Endometrium (tissue), 2 donors: ENCODE measurements at regions not wholly inside any gene's neighbourhood (a gene's known extent, or its start where the extent isn't known, plus 50 kb on each side); places are given as distances from the start of the nearest gene placed in this dataset.

Experiments used
- FAIRE-seq: peaks from 2 replicates; lab custom pipeline; 2012; peaks lifted over from hg19 to GRCh38; lab: Jason Lieb, UNC
- donor health status: control.
- donor health status: control.

DNA sequence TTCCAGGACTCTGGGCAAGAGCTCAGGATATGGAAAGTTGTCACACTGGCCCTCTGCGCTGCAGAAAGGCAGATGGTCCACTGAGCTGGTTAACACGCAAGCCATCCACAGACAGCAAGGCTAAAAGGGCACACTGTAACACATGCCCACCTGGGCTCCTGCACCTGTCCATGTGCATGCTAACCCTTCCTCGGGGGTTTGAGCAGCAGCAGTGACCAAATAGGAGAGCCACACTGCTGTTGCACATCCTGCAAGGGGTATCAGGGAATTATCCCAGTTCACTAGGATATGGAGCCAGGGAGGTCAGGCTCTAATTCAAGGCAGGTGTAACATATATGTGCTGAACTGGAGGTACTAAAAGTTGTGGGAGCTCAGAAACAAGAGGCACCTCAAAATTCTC is 471.0 kb upstream of the CDH5 start:
- FAIRE-seq = no peak

DNA sequence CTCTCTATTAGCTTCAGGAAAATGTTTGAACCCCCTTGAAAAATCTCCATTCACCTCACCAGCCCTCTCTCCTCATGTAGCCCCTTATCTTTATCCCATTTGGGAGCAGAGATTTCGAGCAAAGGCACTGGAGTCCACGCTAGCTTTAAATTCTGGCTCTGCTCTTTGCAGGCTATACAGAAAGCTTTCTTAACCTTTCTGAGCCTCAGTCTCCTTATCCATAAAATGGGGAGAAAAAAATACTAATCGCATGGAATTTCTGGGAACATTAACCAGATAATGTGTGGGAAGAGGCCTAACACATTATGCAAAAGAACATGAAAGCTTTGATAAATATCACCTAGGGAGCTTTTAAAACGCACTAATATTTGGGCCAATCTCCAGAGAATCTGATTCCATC is 476.3 kb upstream of the CDH5 start:
- no peak for FAIRE-seq

DNA sequence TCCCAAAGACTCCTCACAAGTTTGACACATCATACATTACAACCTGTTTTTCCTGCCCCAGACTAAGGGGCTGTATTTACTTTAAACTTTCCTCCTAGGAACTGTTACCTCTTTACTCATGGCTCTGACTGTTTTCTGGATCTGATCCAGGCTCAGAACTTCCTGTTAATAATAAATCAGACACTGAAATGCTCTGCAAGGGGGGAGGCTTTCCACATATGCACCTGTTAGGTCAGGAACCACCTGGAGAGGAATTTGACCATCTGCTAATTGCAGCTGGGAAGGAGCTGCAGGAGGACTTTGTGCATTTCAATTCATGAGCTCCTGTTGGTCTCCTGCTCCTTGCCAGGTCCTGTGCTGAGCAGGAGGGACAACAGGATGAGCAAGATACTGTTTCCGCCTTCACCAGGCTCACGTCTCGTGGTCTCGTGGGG is 476.9 kb upstream of the CDH5 start:
- no peak for FAIRE-seq

DNA sequence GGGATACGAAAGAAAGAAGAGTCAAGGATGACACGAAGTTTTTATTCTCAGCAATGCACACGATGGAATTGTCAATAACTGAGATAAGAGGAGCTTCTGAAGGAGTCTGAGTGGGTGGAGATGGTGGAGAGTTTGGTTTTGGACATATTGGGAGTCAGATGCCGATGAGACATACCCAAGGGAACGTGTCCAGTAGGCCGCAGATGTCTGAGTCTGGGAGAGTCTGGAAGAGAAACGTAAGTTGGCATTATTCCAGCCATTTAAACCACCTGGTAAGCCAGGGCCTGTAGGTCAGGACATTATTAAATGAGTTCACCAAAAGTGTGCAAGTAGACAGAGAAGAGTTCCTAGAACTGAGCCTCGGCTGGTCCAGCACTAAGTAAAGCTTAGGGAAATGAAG is 478.3 kb upstream of the CDH5 start:
- FAIRE-seq = no peak

DNA sequence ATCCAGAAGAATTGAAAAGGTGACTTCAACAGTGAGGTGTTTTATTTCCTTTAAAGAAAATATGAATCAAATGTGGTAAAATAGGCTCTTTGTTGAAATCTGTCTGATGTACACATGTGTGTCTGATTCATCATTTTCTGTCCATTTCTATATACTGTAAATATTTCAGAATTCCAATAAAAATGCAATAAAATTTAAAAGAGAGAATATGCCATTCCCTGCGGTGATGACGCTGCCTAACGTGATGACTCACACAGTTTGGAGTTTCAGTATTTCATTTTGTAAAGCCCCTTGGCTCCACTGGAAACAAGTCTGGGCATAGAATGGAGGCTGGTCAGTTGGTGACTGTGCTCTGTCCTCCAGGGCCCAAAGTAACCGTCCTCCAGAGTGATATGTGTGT is 482.5 kb upstream of the CDH5 start:
- no peak for FAIRE-seq

DNA sequence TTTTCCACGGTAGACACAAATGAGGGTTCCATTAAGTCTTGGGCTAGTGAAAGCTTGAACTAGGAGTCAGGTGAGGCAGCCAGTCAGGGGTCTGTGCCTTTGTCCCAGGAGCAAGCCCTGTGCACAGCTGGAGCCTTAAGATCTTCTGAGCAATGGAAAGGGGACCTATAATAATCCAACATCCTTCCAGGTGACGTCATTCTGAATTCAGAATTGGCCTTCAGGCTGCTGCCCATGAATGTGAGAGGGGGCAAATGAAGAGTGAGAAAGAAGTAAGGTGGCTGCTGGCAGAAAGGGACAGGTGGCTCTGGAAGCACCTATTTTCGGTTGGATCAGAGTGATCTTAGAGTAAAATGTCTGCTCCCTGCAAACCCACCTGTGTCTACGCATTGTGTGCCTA is 488.1 kb upstream of the CDH5 start:
- FAIRE-seq = no peak

DNA sequence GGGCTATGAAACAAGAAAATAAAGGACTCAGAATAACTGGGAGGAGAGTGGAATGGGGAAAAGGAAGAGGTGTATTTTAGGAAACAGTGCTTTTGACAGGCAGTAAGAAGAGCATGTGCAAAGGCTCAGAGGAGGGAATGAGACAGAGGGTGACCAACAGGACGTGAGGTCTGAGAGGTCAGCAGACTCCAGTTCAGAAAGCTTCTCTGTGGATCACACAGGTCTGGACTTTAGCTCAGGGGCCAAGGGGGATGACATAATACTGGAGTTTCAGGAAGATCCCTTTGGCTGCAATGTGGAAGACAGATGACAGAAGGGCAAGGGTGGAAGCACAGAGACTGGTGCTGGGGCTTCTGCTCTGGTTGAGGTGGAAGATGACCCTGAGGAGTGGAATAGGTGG is 489.9 kb upstream of the CDH5 start:
- FAIRE-seq = no peak

DNA sequence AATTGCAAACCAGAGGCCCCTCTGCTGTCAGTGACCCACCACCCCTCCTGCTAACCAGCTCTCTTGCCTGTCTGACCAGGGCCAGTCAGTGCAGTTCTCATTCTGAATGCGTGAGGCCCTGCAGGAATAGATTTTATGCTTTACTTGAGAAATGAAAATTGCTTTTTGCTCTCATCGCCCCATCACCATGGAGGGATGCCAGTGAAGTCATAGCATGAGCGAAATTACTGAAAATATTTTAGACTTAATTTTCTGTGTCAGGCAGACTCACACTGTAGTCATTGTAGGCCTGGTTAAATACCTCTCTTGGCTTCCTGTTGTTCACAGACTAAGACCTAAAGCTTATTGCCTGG is 490.5 kb upstream of the CDH5 start:
- no peak for FAIRE-seq

DNA sequence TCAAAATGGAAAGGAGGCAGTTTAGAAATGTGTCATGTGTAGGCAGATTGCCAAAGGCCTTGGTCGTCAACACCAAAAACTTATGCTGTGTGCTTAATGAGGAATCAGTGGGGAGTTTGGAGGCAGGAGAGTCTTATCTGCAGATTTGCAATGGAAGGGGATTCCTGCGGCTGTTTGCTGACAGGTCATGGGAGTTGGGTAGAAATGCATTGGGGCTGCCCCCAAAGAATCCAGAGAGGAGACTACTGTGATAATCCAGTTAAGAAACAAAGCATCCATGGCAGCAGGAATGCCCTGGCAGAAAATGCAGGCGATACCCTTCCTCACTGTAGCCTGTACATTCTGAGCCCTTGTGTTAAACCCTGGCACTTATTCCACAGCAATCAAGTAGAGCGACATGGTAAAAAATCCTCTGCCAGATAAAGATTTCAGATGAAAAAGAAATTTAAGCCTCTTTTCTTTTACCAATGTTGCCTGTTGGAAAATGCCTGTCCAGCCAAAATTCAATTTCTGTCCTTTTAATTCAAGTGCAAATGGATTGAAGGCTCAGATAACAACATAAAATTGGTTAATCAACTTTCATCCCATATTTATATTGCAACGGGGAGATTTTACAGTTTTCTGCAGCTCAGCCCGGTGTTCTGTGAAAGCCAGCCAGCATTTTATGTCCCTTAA is 491.0 kb upstream of the CDH5 start:
- no peak for FAIRE-seq

DNA sequence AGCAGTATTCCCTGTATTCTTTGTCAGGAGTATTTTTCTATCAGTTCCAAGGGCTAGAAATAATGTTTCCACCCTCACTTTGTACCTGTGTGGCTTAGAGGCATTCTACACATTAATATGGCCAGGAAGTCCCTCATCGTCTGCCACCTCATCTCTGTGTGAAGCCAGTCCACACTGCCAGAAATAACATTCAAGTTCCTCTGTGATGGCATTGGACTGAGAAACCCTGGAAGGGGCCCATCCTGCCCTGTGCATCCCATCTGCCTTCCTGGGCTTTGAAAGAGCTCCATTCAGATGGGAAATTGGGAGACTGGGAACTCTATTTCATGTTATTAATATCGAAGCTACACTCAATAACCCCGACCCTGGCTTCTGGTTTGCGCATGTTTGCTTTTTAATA is 497.2 kb upstream of the CDH5 start:
- FAIRE-seq = no peak

DNA sequence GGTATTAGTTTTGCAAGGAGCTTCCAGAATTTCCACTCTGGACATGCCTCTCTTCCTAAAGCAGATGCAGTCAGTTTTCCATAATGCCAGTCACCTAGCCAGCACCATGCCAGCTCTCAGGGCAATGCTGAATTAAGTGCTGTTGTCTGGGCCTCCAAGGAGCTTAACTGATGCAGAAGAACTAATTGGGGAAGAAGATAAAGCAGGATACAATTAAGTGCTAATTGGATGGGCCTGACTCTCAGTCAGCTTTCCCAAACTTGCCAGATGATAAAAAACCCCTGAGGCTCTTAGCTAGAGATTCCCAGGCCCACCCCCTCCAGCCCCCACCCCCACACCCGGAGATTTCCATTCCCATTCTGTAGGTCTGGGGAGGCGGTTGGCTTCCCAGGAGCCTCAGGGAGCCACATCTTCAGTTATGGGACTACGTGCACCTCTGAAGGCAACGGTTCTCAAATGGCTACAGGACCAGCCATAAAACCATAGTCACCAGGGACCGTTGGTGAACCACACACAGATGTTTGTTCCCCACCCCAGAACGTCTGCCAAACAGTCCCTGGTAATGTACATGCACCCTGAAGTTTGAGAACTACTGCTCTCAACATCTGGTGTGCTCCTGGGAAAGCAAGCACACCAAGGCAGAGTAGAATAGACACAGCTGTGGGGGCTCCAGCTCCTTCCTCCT is 499.1 kb upstream of the CDH5 start:
- no peak for FAIRE-seq

DNA sequence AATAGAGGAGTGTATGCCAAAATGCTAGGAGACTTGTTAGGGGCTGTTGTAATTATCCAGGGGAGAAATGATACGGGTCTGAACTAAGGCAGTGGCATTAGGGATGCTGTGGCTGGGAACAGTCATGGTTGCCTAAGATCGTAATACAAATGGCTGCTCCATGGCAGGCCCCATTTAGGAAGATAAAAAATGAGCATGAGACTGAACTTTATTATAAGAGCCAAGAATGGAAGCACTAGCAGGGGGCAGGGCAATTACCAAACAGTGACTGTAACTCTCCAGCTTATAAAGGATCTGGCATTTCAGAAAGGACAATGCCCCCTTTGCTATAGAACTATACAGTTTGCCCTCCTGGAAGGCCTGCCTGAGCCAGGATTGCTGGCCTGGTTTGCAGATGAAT is 503.3 kb upstream of the CDH5 start:
- FAIRE-seq = no peak

DNA sequence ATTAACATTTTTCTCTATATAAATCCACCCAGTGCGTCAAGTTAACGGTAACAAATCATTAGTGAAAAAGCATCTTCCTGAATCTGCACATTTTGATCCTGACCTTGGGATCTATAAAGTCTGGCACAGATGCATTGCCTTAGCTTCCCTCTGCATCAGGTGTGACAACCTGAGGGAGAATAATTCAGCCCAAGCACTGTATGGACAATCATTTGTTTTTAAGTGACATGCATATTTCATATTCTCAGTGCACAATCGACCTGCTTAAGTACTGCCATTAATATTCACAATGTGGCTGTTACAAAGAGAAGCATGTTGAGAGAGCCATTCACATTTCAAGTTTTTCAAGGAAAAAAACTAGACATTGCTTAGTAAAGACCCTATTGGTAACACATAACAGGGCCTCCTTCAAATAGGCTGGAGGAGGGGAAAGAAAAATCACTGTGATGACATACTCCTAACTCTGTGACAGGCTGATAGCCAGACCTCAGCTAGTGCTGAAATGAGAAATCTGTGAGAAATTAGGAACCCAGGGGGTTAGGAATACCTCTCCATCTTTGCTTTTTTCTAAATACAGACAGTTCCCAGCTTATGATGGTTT is 505.3 kb upstream of the CDH5 start:
- FAIRE-seq = no peak

DNA sequence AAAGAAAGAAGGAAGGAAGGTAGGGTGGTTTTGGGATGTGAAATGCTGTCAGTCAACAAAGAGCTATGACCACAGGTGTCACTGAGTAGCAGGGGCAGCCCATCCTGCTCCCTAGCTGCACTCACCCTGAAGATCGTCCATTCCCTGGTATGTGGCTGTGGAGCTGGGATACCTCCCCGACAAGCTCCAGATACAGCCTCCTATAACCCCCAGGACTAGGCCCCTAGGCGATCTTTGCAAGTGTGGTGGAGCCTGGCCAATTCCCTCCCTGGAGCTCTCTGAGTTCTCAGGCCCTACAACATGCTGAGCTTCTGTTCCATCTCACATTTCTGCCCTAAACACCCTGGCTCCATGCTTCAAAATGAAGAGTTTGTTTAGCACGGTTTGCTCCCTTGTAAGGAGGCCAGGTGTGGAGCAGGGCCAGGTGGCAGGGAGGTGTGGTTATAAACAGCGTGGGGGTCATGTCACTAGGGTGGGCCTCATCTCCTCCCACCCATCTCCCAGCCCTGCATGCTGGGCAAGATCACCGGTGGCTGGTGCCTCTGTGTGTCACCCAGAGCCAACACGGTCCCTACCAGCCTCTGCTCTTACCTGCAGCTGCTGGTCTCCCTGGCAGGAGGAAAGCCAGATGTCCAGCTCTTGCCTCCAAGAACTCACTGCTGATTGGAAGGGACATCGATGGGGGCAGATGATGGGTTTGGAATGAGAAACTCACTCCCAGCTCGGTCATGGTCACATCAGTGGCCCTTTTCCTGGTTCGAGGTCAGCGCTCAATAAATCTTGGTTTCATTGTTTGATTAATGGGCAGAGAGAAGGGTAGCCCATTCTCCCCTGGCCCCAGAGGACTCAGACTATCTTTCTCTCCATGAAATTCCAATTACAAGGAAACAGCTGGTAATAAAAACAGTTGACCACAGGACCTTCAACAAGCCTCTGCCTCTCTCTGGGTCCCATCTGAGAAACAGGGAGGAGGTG is 511.0 kb upstream of the CDH5 start:
- FAIRE-seq = no peak

DNA sequence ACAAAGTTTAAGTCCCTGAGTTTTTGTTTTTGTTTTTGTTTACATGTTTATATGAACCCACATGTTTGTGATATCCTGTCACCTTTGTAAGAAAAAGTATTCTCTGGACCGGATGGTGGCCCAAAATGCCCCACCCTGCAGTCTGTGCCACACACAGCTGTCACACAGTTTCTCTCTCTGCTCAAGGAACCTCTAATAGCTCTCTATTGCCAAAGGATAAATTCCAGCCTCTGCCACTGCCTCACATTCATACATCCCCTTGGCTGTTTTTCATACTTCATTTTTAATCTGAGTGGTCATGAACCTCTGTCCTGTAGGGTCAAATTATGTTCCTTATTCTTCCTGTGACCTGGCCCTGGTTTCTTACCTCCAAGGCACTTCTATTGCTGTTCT is 520.3 kb upstream of the CDH5 start:
- no peak for FAIRE-seq

DNA sequence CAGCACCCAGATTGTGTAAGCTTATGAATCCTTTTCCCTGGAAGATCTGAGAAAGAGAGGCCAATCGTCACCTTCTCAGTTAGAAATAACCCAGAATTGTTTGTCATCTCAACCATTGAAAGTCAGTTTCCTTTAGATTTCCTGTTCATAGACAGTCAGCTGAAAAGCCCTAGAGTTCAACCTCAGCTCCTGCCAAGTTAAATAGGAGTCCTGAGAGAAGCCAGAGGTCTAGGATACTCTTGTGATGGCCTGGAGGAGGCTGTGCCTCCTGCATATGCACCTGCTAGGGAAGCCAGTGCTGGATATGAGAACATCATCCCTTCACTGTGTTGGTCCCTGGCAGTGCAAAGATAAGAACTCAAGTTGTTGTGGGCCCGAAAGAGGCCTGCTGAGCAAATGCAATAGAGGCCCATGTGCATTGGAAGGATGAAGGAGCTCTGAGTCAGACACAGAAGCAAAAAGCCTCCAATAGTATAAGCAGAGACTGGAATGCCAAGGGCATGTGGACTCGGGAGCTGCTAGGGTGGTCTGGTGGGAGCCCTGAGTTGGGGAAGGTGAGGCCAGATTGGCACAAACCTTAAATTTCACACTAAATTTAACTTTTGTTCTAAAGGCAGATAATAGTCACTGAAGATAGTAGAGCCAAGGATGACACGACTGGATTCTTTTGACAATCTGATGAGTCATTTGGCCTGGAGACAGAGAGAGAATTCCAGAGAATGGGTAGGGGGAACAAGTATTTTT is 520.9 kb upstream of the CDH5 start:
- no peak for FAIRE-seq

DNA sequence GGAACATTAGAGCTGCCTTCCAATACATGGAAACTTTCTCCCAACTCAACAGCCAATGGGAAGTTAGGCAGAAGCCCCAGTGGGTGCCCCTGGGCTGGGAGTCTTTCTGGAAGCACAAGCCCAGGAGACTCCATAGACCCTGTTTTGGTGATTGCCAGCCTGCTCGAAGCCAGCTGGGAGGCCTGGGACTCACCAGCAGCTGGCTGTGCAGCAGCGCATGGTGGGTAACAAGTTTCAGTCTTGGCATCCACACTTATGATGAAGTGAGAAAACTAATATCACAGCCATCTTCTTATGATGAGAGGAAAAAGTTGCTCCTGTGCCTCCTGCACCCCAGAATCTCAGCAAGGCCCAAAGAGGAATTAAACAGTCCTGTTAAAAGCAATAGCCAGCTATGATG is 522.5 kb upstream of the CDH5 start:
- no peak for FAIRE-seq

DNA sequence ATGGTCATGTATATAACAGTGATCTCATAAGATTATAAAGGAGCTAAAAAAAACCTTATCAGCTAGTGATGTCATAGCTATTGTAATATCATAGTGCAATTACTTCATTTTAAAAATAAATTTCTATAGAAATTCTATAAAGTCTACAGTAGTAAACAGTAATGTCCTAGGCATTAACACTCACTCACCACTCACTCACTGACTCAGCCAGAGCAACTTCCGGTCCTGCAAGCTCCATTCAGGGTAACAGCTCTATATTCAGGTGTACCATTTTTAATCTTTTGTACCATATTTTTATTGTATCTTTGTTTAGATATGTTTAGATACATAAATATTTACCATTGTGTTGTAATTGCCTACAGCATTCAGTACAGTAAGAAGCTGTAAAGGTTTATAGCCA is 524.4 kb upstream of the CDH5 start:
- FAIRE-seq = no peak

DNA sequence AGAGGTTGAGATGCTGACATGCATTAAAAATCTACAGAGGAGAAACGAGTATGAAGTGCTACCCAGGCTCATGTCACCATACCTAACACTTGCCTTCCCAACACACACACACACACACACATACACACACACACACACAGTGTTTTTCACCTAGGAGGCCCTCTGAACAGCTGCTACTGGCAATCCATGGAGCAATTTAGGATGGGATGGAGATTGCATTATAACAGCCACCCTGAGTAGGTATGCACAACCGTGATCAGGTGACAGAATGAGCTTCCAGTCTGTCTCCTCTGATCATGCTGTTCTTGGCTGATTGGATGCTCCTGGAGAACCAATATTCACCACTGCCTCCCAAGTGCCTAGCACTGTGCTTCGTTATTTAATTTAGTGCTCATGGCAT is 528.5 kb upstream of the CDH5 start:
- no peak for FAIRE-seq

DNA sequence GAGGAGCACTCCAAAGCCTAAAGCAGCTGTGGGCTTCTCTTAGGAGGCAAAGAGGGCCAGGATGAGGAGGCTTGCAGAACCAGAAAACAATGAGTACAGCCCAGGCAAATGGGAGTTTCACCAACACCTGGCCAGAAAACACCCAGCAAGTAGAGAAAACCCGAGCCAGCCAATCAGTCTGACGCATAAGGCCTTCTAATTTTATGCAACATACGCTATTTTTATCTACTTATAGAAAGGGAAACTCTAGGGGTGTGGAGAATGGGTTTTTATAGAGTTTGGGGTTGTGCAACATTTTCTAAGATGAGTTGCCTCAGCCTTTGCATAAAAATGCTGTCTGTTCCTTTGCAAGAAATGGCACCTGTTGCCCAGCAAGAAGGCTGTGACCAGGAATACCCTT is 529.0 kb upstream of the CDH5 start:
- no peak for FAIRE-seq

DNA sequence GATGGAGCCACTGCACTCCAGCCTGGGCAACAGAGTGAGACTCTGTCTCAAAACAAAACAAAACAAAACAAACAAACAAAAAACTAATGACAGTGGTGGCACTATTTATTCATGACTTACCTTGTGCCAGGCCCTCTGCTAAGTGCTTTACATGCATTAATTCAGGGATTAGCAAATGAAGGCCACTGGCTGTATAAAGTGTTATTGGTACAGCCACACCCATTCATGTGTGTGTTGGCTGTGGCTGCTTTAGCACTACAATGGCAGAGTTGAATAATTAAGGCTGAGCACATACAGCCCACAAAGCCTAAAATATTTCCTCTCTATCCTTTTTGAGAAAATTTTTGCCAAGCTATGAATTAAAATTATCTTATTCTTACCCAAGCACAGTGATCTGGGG is 531.8 kb upstream of the CDH5 start:
- FAIRE-seq = no peak
